DMS 273 treated with DMSO at 0.1 percent for 48 hours (cell line): ENCODE measurements at regions not wholly inside any gene's neighbourhood (a gene's known extent, or its start where the extent isn't known, plus 50 kb on each side); places are given as distances from the start of the nearest gene placed in this dataset.

Experiments used
- DNase-seq: peaks from one replicate; lab custom pipeline; 2025; lab: John Stamatoyannopoulos, UW

DNA sequence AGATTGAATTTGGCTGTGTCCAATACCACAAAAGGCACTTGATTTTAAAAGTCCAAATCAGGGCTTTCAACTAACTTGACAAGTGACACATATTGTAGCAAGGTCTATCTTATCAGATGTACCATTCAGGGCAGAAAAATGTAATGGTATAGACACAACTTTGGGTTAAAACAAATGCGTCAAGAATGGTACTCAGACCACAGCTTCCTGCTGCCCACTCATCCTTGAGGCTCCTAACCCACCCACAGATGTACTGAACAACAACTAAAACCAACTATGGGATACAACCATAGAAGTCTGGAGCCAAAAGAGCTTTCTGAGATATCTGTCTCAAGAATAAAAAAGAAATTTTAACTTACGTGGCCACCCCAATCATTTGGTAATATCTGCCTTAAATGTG lies 105.2 kb downstream of the RBM43 start:
- DNase-seq, result no peak

GRCh38 chr2:151153601-151154000 lies 108.1 kb downstream of the RBM43 start:
- DNase-seq, result no peak

DNA sequence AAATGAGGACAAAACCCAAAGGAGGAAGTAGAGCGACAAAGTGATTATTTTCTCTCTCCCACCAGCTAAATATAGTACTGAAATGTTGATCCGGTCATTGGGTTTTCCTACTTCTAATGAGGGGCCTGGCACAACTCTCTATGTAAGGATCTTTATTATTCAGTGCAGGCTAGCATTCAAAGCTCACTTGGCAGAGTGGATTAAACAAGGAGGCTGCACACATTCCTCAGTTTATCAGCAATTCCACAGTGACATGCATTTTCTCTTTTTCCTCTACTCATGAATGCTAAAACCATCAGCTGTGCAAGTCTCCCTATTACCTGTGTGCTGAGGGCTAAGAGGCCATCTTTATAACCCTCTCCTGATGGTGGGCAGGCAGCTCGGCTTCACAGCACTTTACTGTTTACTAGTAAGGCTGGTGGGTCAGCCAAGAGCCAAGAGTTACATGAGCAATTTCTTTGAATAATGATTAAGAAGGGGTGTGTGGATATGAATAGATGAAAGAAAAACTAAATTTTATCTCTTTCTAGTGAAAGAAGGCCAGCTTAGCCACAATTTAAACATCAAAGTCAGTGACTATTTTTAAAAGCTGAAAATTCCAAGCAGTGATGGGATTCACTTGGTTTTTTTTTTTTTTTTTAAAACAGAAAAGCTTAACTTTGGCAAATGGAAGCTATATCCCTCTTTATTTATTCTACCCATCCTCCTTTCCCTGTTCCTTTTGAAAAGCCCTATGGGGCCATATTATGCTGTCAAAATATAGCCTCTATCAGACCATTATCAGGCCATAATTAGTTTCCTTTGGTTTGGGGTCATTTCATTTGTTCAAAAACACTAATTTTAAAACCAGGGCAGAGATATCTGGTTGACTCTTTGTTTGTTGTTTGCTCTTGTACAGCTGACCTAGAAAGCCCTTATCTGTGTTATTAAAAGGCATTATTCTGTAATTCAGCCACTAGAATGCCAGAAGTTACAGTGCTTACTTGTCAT lies 111.0 kb downstream of the RBM43 start:
- DNase-seq, result no peak

DNA sequence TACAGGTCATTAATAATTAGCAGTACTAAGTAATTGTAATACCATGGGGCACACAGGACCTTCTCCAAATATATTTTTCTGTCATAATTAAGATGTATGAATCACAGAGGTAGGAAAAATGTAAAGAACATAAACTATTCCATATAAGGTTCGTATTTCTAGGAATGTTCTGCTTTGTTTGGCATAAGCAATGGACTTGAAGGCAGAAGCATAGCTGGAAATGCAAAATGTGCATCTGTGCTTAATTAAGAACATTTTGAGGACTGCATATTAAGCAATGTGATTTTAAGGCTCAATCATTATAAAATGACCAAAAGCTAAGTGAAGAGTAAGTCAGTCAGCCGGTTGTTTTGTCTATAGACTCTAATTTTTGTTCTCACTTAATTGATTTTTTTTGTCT lies 123.2 kb downstream of the RBM43 start:
- DNase-seq, result no peak

DNA sequence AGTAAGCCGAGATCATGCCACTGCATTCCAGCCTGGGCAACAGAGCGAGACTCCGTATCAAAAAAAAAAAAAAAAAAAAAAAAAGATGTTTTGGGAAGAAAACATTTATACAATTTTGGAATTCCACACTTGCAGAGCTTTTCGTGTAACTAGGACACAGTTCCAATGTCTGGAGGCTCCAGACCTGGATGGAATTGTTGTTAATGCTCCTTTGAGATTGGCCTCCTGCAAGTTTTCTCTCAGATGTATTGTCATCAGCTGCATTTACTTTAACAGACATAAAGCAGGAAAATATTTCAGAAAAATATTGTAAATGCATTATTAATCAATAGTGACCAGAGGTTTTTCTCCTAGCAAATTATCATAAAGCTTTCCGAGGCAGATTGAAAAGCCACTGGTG lies 124.1 kb downstream of the RBM43 start:
- no peak for DNase-seq

- peak; percentile 85 for DNase-seq
Measured at GRCh38 chr2:151120011-151120410, 141.7 kb downstream of the RBM43 start.

DNA sequence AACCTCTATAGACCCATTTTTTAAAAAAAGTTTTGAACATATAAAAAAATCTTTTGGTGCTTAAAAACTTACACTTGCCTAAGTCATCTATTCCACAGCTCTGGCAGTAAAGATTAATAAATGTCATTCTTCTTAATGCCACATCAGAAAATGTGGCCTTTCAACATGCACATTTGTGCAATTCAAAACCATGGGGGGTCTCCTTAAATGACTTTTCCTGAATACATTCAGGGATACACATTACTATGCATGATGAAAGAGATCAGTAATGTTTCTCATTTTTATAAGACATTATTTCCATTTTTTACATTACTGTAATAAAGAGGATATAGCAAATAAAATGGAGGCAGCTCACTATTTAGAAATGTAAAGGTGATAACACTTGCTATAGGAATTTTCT lies 142.3 kb downstream of the RBM43 start:
- no peak for DNase-seq

DNA sequence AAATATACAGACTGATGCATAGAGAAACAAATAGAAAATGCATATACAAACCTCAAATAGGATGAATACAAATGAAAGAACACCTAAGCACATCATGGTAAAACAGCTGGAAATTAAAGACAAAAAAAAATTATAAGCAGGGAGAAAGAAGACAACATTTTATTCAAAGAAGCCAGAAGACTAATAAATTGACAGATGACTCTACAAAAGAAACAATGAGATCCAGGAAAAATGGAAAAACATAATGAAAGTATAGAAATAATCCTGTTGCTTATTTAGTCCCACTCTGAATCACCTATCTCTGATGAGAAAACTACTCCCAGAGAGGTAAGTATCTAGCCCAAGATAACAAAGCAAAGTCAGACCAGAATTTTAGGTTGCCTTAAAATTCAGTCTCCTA lies 143.4 kb downstream of the RBM43 start:
- DNase-seq, result no peak

- no peak for DNase-seq
Measured at GRCh38 chr2:151114874-151115273, 146.8 kb downstream of the RBM43 start.

GRCh38 chr2:151113318-151113717 lies 148.3 kb downstream of the RBM43 start:
- no peak for DNase-seq

DNA sequence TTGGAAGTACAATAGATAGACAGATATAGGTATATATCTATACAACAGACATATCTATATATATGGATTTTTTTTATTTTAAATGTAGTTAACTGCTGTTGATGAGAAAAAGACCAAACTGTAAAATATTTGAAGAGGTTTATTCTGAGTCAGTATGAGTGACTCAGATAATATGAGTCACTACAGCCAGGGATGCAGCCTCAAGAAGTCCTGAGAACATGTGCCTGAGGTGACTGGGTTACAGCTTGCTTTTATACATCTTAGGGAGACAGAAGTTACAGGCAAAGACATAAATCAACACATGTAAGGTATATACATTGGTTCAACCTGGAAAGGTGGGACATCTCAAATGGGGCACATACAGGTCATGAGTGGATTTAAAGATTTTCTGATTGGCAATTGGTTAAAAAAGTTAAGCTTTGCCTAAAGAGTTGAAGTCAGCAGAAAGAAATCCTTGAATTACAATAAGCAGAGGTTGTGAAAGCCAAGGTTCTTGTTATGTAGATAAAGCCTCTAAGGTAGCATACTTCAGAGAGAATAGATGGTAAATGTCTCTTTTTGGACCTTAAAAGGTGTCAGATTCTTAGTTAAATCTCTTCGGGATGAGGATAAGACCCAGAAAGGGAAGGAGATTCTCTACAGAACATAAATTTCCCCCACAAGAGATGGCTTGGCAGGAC lies 149.9 kb downstream of the RBM43 start:
- no peak for DNase-seq

GRCh38 chr2:151106805-151107506 lies 154.7 kb downstream of the RBM43 start:
- no peak for DNase-seq

DNA sequence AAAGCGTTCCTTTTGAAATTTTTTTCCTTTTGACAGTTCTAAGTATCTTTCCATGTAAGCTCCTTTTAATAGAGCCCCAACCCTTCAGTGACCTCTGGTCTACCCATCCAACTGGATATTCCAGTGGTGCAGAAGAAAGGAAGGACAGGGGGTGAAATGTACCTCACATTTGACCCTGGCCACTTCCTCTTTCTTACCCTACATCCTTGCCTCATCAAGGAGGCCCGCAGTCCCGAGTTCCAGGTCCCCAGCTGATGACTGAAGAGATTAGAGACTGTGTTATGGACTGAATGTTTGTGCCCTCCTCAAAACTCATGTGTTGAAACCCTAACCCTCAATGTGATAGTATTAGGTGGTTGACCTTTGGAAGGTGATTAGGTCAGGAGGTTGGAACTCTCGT lies 158.1 kb downstream of the RBM43 start:
- DNase-seq, result no peak

DNA sequence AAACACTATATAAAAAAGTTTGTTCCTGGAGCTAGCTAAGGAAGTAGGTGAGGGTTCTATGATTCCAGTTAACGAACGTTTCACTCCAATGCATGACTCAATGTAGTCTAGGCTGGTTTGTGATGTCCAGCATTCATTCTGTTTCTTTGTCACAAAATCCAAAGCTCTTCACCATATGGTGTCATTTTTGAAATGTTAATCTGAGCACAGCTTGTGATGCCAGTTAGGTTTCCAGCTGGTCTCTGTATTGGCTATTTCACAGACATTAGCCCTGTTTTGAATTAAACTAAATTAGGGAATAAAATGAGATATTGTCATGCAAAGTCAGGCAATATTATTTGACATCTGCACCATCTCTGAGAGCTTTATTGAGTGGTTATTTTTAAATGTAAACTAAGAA lies 159.4 kb downstream of the RBM43 start:
- DNase-seq, result no peak

- DNase-seq, result no peak
Measured at GRCh38 chr2:151098841-151099240, 162.8 kb downstream of the RBM43 start.

DNA sequence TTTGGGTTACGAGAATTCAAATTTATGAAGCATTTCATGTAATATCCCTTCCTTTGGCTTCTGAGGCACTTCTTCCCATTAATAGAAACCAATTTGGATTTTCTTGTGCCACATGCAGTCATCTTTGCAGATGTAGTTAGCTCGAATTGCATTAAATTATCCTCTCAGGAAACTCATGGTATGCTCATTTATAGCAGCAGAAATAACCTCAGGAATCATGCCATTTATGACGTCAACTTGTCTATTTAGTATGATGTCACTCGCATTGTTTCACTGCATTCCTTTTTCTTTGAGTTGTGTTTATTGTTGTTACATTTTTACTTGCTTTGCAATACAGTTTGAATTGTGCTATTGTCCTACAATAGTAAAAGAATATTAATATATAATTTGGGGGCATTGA lies 163.8 kb downstream of the RBM43 start:
- no peak for DNase-seq

GRCh38 chr2:151097128-151097527 lies 164.5 kb downstream of the RBM43 start:
- no peak for DNase-seq

DNA sequence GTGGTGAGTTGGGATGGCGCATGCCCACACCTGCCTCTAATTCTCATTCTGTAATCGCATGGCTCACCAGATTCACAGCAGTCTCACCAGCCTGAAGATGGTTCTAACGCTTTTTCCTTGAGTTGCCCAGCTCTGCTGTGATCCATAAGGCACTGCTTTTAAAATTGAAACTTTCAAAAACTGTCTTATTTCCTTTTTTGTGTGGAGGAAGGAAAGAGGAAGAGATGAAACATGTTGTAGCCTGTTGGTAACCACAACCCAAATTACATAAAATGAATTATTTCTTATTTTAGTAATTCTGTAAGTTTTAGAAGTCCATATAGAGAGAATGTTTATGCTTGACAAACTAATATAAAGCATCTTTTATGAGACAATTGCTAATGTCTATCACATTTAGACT lies 165.4 kb downstream of the RBM43 start:
- no peak for DNase-seq

GRCh38 chr2:151095463-151095862 lies 166.2 kb downstream of the RBM43 start:
- no peak for DNase-seq

- no peak for DNase-seq
Measured at GRCh38 chr2:151091583-151091982, 170.1 kb downstream of the RBM43 start.

GRCh38 chr2:151087377-151087776 lies 174.3 kb downstream of the RBM43 start:
- DNase-seq, result no peak

DNA sequence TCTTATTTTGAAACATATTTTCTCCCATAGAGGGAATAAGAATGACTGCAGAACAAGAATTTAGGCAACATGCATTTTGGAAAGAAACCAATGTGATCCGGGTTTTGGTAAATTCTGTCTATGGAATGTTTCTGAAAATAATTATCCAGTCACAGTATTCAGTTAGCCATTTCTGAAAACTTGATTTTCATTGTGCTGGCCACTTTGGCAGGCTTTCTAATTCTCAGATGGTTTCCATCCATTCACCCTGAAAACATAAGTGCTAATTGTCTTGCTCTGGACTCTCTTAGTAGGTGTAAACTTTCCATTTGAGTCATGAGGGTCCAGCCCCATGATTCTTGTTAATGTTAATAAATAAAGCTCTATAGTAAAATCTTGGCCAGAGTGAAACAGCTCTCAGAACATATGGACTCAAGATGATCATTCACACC lies 176.5 kb downstream of the RBM43 start:
- no peak for DNase-seq
